Activated CD8-positive, alpha-beta T cell treated with anti-CD3 and anti-CD28 coated beads for 36 hours (primary cell): ENCODE measurements at regions not wholly inside any gene's neighbourhood (a gene's known extent, or its start where the extent isn't known, plus 50 kb on each side); places are given as distances from the start of the nearest gene placed in this dataset.

Experiments
- ATAC-seq: fragments of 200-7000 bp; cut with Tn5 transposase; one replicate; pipeline ENCODE4 v1.10.0; 2021; ENCODE audit warnings: mild to moderate bottlenecking, moderate library complexity
- CTCF ChIA-PET: fragments of 350-600 bp; sonication (Branson Sonifier 250); formaldehyde crosslinking; loops from one replicate; lab custom pipeline; 2021; ENCODE audit warnings: antibody characterized with exemption; lab: Charles Lee
- POLR2A ChIA-PET: fragments of 350-600 bp; sonication (Branson Sonifier 250); formaldehyde crosslinking; loops from one replicate; lab custom pipeline; 2021; ENCODE audit warnings: antibody characterized with exemption; lab: Charles Lee
- DNase-seq: peaks from one replicate; pipeline ENCODE4 v3.0.0-alpha.2; 2020
- H3K27ac Mint-ChIP-seq: one replicate; pipeline ENCODE4 v1.8.0; 2021; ENCODE audit warnings: mild to moderate bottlenecking, mixed read lengths
- H3K27me3 Mint-ChIP-seq: one replicate; pipeline ENCODE4 v1.8.0; 2021; ENCODE audit warnings: mixed read lengths
- H3K36me3 Mint-ChIP-seq: one replicate; pipeline ENCODE4 v1.8.0; 2021; ENCODE audit warnings: low read depth, mixed read lengths
- H3K4me1 Mint-ChIP-seq: one replicate; pipeline ENCODE4 v1.8.0; 2021; ENCODE audit warnings: low read depth, mixed read lengths
- H3K4me3 Mint-ChIP-seq: one replicate; pipeline ENCODE4 v1.8.0; 2021; ENCODE audit warnings: mild to moderate bottlenecking, moderate library complexity, mixed read lengths
- H3K9me3 Mint-ChIP-seq: one replicate; pipeline ENCODE4 v1.8.0; 2021; ENCODE audit warnings: mixed read lengths
- intact Hi-C: fragments of 100-400 bp; cut with micrococcal nuclease; formaldehyde crosslinking; loops from one replicate; pipeline ENCODE4 v1.10.0; 2022
- TF ChIP-seq, protein P1 (sequence below): fragments of 200-600 bp; IDR thresholded peaks from one replicate; pipeline ENCODE4 v1.8.0; 2022; ENCODE audit warnings: antibody characterized with exemption, mild to moderate bottlenecking

GRCh38 chr5:153079396-153079795, 411.1 kb upstream of the GRIA1 start:
- Mint-ChIP-seq H3K9me3 (peaks cover 4% of the 10 kb centered on the region), H3K4me1 (no peaks in the 10 kb centered on the region), H3K36me3 (no peaks in the 10 kb centered on the region), H3K27ac (no peak overlapping the region), H3K4me3 (no peak overlapping the region), H3K27me3 (no peaks in the 10 kb centered on the region)
- TF ChIP-seq, protein P1, sequence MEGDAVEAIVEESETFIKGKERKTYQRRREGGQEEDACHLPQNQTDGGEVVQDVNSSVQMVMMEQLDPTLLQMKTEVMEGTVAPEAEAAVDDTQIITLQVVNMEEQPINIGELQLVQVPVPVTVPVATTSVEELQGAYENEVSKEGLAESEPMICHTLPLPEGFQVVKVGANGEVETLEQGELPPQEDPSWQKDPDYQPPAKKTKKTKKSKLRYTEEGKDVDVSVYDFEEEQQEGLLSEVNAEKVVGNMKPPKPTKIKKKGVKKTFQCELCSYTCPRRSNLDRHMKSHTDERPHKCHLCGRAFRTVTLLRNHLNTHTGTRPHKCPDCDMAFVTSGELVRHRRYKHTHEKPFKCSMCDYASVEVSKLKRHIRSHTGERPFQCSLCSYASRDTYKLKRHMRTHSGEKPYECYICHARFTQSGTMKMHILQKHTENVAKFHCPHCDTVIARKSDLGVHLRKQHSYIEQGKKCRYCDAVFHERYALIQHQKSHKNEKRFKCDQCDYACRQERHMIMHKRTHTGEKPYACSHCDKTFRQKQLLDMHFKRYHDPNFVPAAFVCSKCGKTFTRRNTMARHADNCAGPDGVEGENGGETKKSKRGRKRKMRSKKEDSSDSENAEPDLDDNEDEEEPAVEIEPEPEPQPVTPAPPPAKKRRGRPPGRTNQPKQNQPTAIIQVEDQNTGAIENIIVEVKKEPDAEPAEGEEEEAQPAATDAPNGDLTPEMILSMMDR: no peak
- POLR2A ChIA-PET: no interaction called here
- CTCF ChIA-PET: no interaction called here
- DNase-seq (no peak), ATAC-seq (no peak)
- intact Hi-C loops: no loop called here

- Mint-ChIP-seq H3K27me3 (no peaks in the 10 kb centered on the region), H3K9me3 (peaks cover 4% of the 10 kb centered on the region), H3K4me1 (no peaks in the 10 kb centered on the region), H3K4me3 (no peak overlapping the region), H3K36me3 (no peaks in the 10 kb centered on the region), H3K27ac (no peak overlapping the region)
- no peak for ATAC-seq
- POLR2A ChIA-PET: no interaction called here
- CTCF ChIA-PET: no interaction called here
- TF ChIP-seq, protein P1: no peak
- intact Hi-C loops: no loop called here
- no peak for DNase-seq
Measured at GRCh38 chr5:153080940-153081339, 409.5 kb upstream of the GRIA1 start.

DNA sequence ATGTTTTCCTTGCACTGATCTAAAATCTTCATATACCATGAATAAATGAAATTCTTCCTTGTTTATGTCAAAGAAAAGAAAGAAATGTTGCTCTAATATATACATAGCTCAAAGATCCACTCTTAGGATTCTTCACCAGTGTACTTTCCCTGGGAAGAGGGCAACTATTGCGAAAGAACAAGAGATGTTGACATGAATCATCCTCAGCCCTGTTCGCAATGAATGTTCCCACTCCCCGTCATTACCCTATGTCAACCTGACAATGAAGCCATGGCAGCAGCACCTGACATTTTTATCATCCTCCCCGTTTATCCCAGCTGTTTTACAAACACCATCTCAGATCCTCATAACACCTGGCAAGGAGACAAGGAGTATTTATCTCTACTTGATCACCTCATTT, 409.1 kb upstream of the GRIA1 start:
- intact Hi-C loops: no loop called here
- ATAC-seq (no peak), DNase-seq (no peak)
- H3K4me1 Mint-ChIP-seq: no peaks in the 10 kb centered on the region
- no peaks in the 10 kb centered on the region for H3K27me3 Mint-ChIP-seq
- no peaks in the 10 kb centered on the region for H3K36me3 Mint-ChIP-seq
- TF ChIP-seq, protein P1: no peak
- H3K27ac Mint-ChIP-seq: no peak overlapping the region
- H3K9me3 Mint-ChIP-seq: peaks cover 4% of the 10 kb centered on the region
- ChIA-PET POLR2A (no interaction called here), CTCF (no interaction called here)
- H3K4me3 Mint-ChIP-seq: no peak overlapping the region

DNA sequence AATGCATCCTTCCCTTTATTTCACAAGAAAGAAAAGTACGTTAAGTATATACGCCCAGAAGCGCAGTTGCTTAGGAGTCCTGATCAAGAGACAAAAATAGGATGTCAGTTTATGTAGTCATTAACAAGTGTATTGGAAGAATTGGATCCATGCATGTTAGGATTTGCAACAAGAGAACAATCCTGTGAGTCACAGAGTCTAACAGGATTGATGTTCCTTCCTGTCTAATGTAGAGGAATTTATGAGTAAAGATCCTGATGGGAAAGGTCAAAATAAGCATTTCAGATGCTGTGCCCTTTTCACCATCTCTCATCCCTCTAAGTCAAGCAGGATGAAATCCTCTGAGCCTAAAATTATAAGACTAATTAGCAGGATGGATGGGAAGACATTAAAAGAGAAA, 406.0 kb upstream of the GRIA1 start:
- intact Hi-C loops: no loop called here
- CTCF ChIA-PET: no interaction called here
- ATAC-seq (no peak), DNase-seq (no peak)
- no peaks in the 10 kb centered on the region for H3K9me3 Mint-ChIP-seq
- H3K36me3 Mint-ChIP-seq: no peaks in the 10 kb centered on the region
- no peaks in the 10 kb centered on the region for H3K4me1 Mint-ChIP-seq
- H3K27ac Mint-ChIP-seq: no peak overlapping the region
- no peaks in the 10 kb centered on the region for H3K27me3 Mint-ChIP-seq
- H3K4me3 Mint-ChIP-seq: no peak overlapping the region
- TF ChIP-seq, protein P1: no peak
- POLR2A ChIA-PET: no interaction called here

DNA sequence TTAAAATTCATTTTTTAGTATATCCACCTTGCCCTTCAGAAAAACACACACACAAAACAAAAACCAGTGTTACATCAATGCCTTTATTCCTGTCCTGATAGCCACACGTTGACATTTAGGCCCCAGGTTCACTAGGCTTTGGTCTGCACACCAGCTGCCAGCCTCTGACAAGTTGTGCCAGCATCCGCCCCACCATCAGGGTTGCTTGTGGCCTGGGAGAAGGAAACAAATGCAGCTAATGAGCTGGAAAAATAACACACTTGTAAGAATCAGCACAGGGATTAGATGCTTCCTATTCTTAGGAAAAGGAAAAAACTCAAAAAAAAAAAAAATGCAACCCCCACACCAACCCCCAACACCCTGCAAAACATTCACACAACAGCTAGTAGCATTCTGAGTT, 404.0 kb upstream of the GRIA1 start:
- DNase-seq (no peak), ATAC-seq (no peak)
- ChIA-PET CTCF (interaction anchor here (1.5 kb wide), 1 partner anchor 15 kb away, joined by 3 read pairs; no protein-coding TSS in a partner anchor), POLR2A (no interaction called here)
- H3K27ac Mint-ChIP-seq: no peak overlapping the region
- TF ChIP-seq, protein P1: no peak
- H3K4me3 Mint-ChIP-seq: no peak overlapping the region
- H3K4me1 Mint-ChIP-seq: no peaks in the 10 kb centered on the region
- intact Hi-C loops: no loop called here
- no peaks in the 10 kb centered on the region for H3K36me3 Mint-ChIP-seq
- H3K9me3 Mint-ChIP-seq: no peaks in the 10 kb centered on the region
- no peaks in the 10 kb centered on the region for H3K27me3 Mint-ChIP-seq
